ENCODE measurements at regions not wholly inside any gene's neighbourhood (a gene's known extent, or its start where the extent isn't known, plus 50 kb on each side); places are given as distances from the start of the nearest gene placed in this dataset.

GRCh38 chr11:112822478-112823274, 138.5 kb upstream of the NCAM1 start:
- no peak for DNase-seq (ENCODE audit: low read depth)

- DNase-seq (ENCODE audit: low read depth): no peak
These were observed 135.2 kb upstream of the NCAM1 start for GRCh38 chr11:112826026-112826425.

GRCh38 chr11:112826788-112827187, 134.4 kb upstream of the NCAM1 start:
- no peak for DNase-seq (ENCODE audit: low read depth)

GRCh38 chr11:112828421-112828820, 132.8 kb upstream of the NCAM1 start:
- no peak for DNase-seq (ENCODE audit: low read depth)

GRCh38 chr11:112829971-112830654, 131.1 kb upstream of the NCAM1 start:
- no peak for DNase-seq (ENCODE audit: low read depth)

GRCh38 chr11:112831041-112831440, 130.2 kb upstream of the NCAM1 start:
- no peak for DNase-seq (ENCODE audit: low read depth)

- DNase-seq (ENCODE audit: low read depth): no peak
These were observed 129.1 kb upstream of the NCAM1 start for GRCh38 chr11:112831969-112832766.

- DNase-seq (ENCODE audit: low read depth): no peak
These were observed 126.9 kb upstream of the NCAM1 start for GRCh38 chr11:112834277-112834755.

GRCh38 chr11:112835591-112836255, 125.5 kb upstream of the NCAM1 start:
- DNase-seq (ENCODE audit: low read depth): no peak

GRCh38 chr11:112836256-112836602, 125.0 kb upstream of the NCAM1 start:
- no peak for DNase-seq (ENCODE audit: low read depth)

- no peak for DNase-seq (ENCODE audit: low read depth)
These were observed 123.9 kb upstream of the NCAM1 start for GRCh38 chr11:112837162-112837826.

- no peak for DNase-seq (ENCODE audit: low read depth)
These were observed 122.2 kb upstream of the NCAM1 start for GRCh38 chr11:112839051-112839450.

GRCh38 chr11:112841729-112842128, 119.5 kb upstream of the NCAM1 start:
- no peak for DNase-seq (ENCODE audit: low read depth)

- no peak for DNase-seq (ENCODE audit: low read depth)
These were observed 119.1 kb upstream of the NCAM1 start for GRCh38 chr11:112842151-112842550.

GRCh38 chr11:112844517-112844916, 116.7 kb upstream of the NCAM1 start:
- DNase-seq (ENCODE audit: low read depth): no peak

- no peak for DNase-seq (ENCODE audit: low read depth)
These were observed 113.7 kb upstream of the NCAM1 start for GRCh38 chr11:112847568-112847967.

- DNase-seq (ENCODE audit: low read depth): no peak
These were observed 108.9 kb upstream of the NCAM1 start for GRCh38 chr11:112852143-112852866.

- no peak for DNase-seq (ENCODE audit: low read depth)
These were observed 105.1 kb upstream of the NCAM1 start for GRCh38 chr11:112856133-112856532.

- no peak for DNase-seq (ENCODE audit: low read depth)
These were observed 104.6 kb upstream of the NCAM1 start for GRCh38 chr11:112856591-112856990.

- DNase-seq (ENCODE audit: low read depth): no peak
These were observed 102.8 kb upstream of the NCAM1 start for GRCh38 chr11:112858289-112859023.

Measured in HS-27A (cell line).